ENCODE measurements at regions not wholly inside any gene's neighbourhood (a gene's known extent, or its start where the extent isn't known, plus 50 kb on each side); places are given as distances from the start of the nearest gene placed in this dataset.

DNA sequence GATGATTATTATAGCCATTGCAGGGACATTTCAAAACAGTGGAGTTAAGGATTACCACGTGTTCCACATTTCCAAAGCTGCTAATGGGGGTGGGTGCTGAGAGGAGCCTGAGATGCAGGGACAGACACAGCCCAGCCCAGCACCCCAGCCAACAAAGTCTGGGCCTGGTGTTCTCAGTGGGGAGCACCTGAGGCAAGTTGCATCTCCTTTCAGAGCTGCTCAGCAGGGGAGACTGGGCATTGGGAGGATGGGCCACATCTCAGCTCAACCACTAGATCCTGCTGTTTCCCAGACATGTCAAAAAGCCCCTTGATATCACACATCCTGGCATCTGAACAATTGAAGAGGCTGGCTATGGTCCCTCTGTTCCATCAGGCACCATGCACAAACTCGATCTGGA lies 458.0 kb upstream of the KIRREL3 start:
- dilution Hi-C loops (cut with HindIII; ENCODE audit: low sequenced_read_pairs, unreplicated experiment) (no loop called here), intact Hi-C loops (cut with micrococcal nuclease) (no loop called here), in situ Hi-C loops (cut with MboI; ENCODE audit: low sequenced_read_pairs) (no loop called here)
- Histone ChIP-seq H3K4me2 (ENCODE audit: low read depth, low read length) (no peak overlapping the region), H3K18ac (ENCODE audit: low read depth, low read length) (no peak overlapping the region), H3K56ac (ENCODE audit: extremely low read depth, insufficient read depth, low read length) (no peak overlapping the region), H2AFZ (replicated peaks; ENCODE audit: low read length, poor library complexity) (no peak overlapping the region), H4K5ac (ENCODE audit: low read depth, low read length) (no peak overlapping the region), H4K20me1 (ENCODE audit: insufficient read depth, low read length) (no peaks in the 10 kb centered on the region), H2BK15ac (ENCODE audit: low read depth, low read length) (no peak overlapping the region), H2AK9ac (replicated peaks; ENCODE audit: low read depth, low read length, poor library complexity) (no peak overlapping the region), H3K27me3 (ENCODE audit: control insufficient read depth, insufficient read depth, low read length) (peaks cover 2% of the 10 kb centered on the region), H3K36me3 (ENCODE audit: control insufficient read depth, insufficient read depth, low read length) (no peaks in the 10 kb centered on the region), H3K27ac (ENCODE audit: insufficient read depth, low read length) (no peak overlapping the region), H4K8ac (ENCODE audit: low read depth in 2 of 2, low read length in 2 of 2) (no peak overlapping the region), H3K9me1 (ENCODE audit: insufficient read depth, low read length) (no peaks in the 10 kb centered on the region), H2BK120ac (ENCODE audit: low read depth, low read length) (no peak overlapping the region), H3K23ac (ENCODE audit: low read depth, low read length) (no peak overlapping the region), H3K9me3 (ENCODE audit: control insufficient read depth, insufficient read depth, low read length) (no peaks in the 10 kb centered on the region), H3K79me1 (ENCODE audit: low read depth in 1 of 2, low read length in 2 of 2) (no peaks in the 10 kb centered on the region), H3K4me1 (ENCODE audit: control insufficient read depth, insufficient read depth, low read length) (no peaks in the 10 kb centered on the region), H2BK5ac (ENCODE audit: low read depth, low read length, poor library complexity, severe bottlenecking) (no peak overlapping the region), H3K14ac (replicated peaks; ENCODE audit: low read depth, low read length) (no peak overlapping the region), H3K9ac (ENCODE audit: low read depth, low read length) (no peak overlapping the region), H4K91ac (ENCODE audit: insufficient read depth, low read depth, low read length) (no peak overlapping the region), H2AK5ac (ENCODE audit: low read depth, low read length) (no peak overlapping the region), H3K4me3 (ENCODE audit: insufficient read depth, low read depth, low read length) (no peak overlapping the region), H3K4ac (ENCODE audit: low read depth, low read length) (no peak overlapping the region), H2BK20ac (ENCODE audit: low read depth, low read length) (no peak overlapping the region)
- POLR2A ChIA-PET (ENCODE audit: unreplicated experiment), result no interaction called here
- CTCF ChIA-PET, result no interaction called here
- no peak for ATAC-seq (ENCODE audit: low read depth)
- WGBS, 2 experiments (ENCODE audit: extremely low coverage in 2 of 2, insufficient read length in 1 of 2), result no CpG with 5 or more reads among the region's 2 CpGs
- no peak for TF ChIP-seq SMC3 (IDR thresholded peaks at IDR 0.05; ENCODE audit: low read depth, low read length)
- TF ChIP-seq ELK1 (IDR thresholded peaks at IDR 0.05; ENCODE audit: borderline replicate concordance, low read depth, low read length), result no peak
- no peak for TF ChIP-seq RCOR1 (IDR thresholded peaks at IDR 0.05; ENCODE audit: insufficient replicate concordance, low read length)
- no peak for TF ChIP-seq POLR2A (IDR thresholded peaks at IDR 0.05; ENCODE audit: low read depth, low read length)
- TF ChIP-seq CEBPB (IDR thresholded peaks at IDR 0.05; ENCODE audit: low read depth, low read length), result no peak
- TF ChIP-seq RFX5 (IDR thresholded peaks at IDR 0.05; ENCODE audit: low read depth, low read length), result no peak
- TF ChIP-seq MXI1 (IDR thresholded peaks at IDR 0.05; ENCODE audit: borderline replicate concordance, low read depth, low read length), result no peak
- TF ChIP-seq, protein P1, sequence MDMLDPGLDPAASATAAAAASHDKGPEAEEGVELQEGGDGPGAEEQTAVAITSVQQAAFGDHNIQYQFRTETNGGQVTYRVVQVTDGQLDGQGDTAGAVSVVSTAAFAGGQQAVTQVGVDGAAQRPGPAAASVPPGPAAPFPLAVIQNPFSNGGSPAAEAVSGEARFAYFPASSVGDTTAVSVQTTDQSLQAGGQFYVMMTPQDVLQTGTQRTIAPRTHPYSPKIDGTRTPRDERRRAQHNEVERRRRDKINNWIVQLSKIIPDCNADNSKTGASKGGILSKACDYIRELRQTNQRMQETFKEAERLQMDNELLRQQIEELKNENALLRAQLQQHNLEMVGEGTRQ (IDR thresholded peaks at IDR 0.05; ENCODE audit: low read depth, low read length), result no peak
- no peak for TF ChIP-seq MAZ (IDR thresholded peaks at IDR 0.05; ENCODE audit: borderline replicate concordance, low read depth, low read length)
- TF ChIP-seq BHLHE40 (IDR thresholded peaks at IDR 0.05; ENCODE audit: low read depth, low read length), result no peak
- TF ChIP-seq NFE2L2 (IDR thresholded peaks at IDR 0.05; ENCODE audit: low read depth, low read length), result no peak
- TF ChIP-seq CTCF (conservative IDR thresholded peaks at IDR 0.05; ENCODE audit: low read depth, low read length), result no peak
- TF ChIP-seq RAD21 (IDR thresholded peaks at IDR 0.05; ENCODE audit: low read length), result no peak
- no peak for TF ChIP-seq CHD1 (IDR thresholded peaks at IDR 0.05; ENCODE audit: low read depth, low read length)
- TF ChIP-seq MAFK (IDR thresholded peaks at IDR 0.05; ENCODE audit: low read depth, low read length), result no peak
- TF ChIP-seq FOS (IDR thresholded peaks at IDR 0.05; ENCODE audit: low read depth, low read length), result no peak
- BruUV-seq (replicated peaks), result no TSS peak
- DNase-seq, result no peak
